Fibroblast of lung (primary cell): ENCODE measurements at regions not wholly inside any gene's neighbourhood (a gene's known extent, or its start where the extent isn't known, plus 50 kb on each side); places are given as distances from the start of the nearest gene placed in this dataset.

Experiments used
- CTCF ChIP-seq, 2 donors: IDR thresholded peaks in 1 of 2; conservative IDR thresholded peaks in 1 of 2; 1 replicate in 1 of 2; 2 replicates in 1 of 2; pipeline ENCODE4 v1.5.1; 2011 to 2012; ENCODE audit warnings: low read length in 2 of 2, control low read depth in 1 of 2, inconsistent platforms in 1 of 2, low read depth in 1 of 2, mild to moderate bottlenecking in 1 of 2
- EZH2 ChIP-seq: IDR thresholded peaks from 2 replicates; pipeline ENCODE4 v1.5.1; 2012; ENCODE audit warnings: low read length, control low read depth, mild to moderate bottlenecking; ENCODE audit errors: missing control alignments

DNA sequence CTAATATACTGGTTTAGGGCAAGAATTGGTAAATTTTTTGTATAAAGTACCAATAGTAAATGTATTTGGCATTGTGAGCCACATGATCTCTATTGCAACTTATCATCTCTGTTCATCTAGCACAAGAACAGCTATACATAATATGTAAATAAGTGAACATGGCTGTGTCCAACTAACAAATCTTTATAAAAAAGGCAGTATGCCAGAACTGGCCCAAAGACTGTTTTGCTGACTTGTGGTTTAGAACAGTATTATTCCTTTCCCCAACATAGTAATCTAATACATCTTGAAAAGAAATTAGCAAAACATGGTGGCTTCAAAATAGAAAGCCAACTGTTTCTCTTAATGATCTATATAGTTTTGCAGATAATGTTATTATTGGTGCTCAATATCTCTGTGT, 441.4 kb upstream of the CELF4 start:
- TF ChIP-seq CTCF (conservative IDR thresholded peaks at IDR 0.05 in 1 of 2, IDR thresholded peaks at IDR 0.05 in 1 of 2; ENCODE audit: low read depth in 1 of 2, low read length in 2 of 2) (no peak), EZH2 (no peak)
